Peyer's patch (tissue), 4 donors: ENCODE measurements at regions not wholly inside any gene's neighbourhood (a gene's known extent, or its start where the extent isn't known, plus 50 kb on each side); places are given as distances from the start of the nearest gene placed in this dataset.

Experiments
- POLR2A ChIP-seq, 2 donors: fragments of 450-650 bp; IDR thresholded peaks; one replicate each; pipeline ENCODE4 v1.5.1; 2017; ENCODE audit warnings: antibody characterized with exemption in 2 of 2, mild to moderate bottlenecking in 2 of 2, moderate library complexity in 2 of 2
- TF ChIP-seq, protein P1 (sequence below), 6 experiments: fragments of 450-650 bp in 4 of 6; fragments of 200-600 bp in 2 of 6; sonication (generic) in 1 of 6; IDR thresholded peaks; one replicate each; pipeline ENCODE4 v1.5.1; 2017 to 2019; ENCODE audit warnings: antibody characterized with exemption in 6 of 6, mild to moderate bottlenecking in 3 of 6, moderate library complexity in 1 of 6

- TF ChIP-seq, protein P1, sequence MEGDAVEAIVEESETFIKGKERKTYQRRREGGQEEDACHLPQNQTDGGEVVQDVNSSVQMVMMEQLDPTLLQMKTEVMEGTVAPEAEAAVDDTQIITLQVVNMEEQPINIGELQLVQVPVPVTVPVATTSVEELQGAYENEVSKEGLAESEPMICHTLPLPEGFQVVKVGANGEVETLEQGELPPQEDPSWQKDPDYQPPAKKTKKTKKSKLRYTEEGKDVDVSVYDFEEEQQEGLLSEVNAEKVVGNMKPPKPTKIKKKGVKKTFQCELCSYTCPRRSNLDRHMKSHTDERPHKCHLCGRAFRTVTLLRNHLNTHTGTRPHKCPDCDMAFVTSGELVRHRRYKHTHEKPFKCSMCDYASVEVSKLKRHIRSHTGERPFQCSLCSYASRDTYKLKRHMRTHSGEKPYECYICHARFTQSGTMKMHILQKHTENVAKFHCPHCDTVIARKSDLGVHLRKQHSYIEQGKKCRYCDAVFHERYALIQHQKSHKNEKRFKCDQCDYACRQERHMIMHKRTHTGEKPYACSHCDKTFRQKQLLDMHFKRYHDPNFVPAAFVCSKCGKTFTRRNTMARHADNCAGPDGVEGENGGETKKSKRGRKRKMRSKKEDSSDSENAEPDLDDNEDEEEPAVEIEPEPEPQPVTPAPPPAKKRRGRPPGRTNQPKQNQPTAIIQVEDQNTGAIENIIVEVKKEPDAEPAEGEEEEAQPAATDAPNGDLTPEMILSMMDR (IDR thresholded peaks at IDR 0.05) = no peak
- TF ChIP-seq POLR2A (IDR thresholded peaks at IDR 0.05) = no peak
These were observed 99.5 kb downstream of the MAIP1 start for GRCh38 chr2:200054681-200055468.
